Activated CD4-positive, CD25-positive, alpha-beta regulatory T cell treated with anti-CD3 and anti-CD28 coated beads, Interleukin-2, amount 50 U/mL, for 24 hours (primary cell): ENCODE measurements at regions not wholly inside any gene's neighbourhood (a gene's known extent, or its start where the extent isn't known, plus 50 kb on each side); places are given as distances from the start of the nearest gene placed in this dataset.
"Not testable (repeated sequence)": the region's sequence is repeated elsewhere in the genome, so short reads cannot be mapped to it uniquely, and the experiment has no call there.

ENCODE experiments used
- ATAC-seq, 2 donors: fragments of 150-1000 bp; cut with Tn5 transposase; one replicate each; pipeline ENCODE4 v1.10.0; 2021; ENCODE audit warnings: mild to moderate bottlenecking in 1 of 2, moderate library complexity in 1 of 2

DNA sequence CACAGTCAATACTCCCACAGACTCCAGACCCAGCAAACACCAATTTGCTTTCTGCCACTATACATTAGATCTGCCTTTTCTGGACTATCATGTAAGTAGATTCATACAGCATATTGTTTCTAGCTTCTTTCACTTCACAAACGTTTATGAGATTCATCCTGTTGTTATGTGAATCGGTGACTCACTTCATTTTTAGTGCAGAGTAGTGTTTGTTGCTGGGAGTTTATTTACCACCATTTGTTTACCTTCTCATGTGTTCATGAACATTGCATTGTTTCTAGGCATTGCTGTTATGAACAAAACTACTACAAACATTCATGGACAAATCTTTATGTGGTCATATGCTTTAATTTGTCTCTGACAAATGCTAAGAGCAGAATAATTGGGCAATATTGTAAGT is 807.8 kb upstream of the TMEM132C start:
- ATAC-seq, result no peak

DNA sequence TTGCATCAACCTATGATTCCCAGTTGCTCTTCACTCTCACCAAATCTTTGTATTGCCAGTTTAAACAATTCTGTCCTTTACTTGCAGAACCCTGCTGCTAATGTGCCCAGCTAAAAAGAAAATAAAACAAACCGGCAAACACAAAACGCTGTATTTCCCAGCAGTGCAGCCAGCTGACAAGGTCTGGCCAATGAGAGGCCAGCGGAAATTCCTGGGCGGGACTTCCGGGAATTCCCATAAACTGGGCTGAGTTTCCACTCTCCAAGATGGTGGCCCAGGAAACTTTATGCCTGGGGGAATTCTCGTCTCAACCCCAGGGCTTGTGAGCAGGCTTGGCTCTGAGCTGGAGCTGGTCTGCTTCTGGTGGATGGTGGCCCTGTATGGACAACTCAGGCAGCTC is 807.3 kb upstream of the TMEM132C start:
- ATAC-seq, result no peak

GRCh38 chr12:127463237-127463636 is 803.7 kb upstream of the TMEM132C start:
- no peak for ATAC-seq

DNA sequence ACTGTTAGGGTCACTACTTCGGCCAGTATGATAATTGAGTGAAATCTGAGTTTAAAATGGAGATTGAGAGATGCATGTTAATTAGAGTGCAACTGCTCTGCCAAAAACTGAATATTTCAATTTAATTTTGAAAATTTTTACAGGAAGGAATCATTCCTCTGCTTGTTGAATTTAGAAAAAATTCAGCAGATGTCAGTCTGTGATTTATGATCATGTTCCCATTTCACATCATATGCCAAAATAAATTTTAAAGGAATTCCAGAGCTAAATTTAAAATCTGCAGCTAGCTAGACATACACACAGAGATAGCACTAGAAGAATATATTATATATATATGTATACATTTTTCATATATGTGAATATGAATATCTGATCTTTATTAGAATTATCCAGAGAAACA is 797.6 kb upstream of the TMEM132C start:
- ATAC-seq, result no peak

- no peak for ATAC-seq
These were observed 793.2 kb upstream of the TMEM132C start for GRCh38 chr12:127473766-127474165.

- no peak for ATAC-seq
These were observed 787.7 kb upstream of the TMEM132C start for GRCh38 chr12:127479256-127479655.

DNA sequence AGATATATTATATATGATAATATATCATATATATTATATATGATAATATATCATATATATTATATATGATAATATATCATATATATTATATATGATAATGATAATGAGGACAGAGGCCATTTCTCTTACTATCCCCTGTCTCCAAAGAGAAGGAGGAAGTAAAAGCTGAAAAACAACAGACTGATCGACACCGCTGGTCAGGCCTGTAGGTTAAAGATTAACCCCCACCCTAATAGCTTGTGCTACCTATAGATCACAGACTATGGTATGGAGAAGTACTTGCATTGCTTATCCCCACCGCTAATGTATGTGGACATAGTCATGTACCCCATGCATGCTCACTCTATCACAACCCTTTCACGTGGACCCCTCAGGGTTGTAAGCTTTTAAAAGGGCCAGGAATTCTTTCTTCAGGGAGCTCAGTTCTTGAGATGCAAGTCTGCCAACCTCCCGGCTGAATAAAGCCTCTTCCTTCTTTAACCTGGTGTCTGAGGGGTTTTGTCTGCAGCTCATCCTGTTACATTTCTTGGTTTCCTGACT is 786.1 kb upstream of the TMEM132C start:
- ATAC-seq, result no peak

DNA sequence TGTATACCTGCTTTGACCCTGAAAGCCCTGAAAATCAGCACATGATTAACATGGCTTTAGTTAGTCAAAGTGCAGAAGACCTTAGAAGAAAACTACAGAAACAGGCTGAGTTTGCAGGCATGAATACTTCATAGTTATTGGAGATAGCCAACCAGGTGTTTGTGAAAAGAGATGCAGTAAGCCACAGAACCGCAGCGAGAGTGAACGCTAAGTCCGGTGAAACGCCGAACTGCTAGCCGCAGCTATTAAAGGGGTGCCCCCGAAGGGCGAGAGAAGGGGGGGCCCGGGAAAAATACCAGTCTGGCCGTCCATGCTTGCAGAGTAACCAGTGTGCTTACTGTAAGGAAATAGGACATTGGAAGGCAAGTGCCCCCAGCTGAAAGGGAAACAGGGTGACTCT is 784.0 kb upstream of the TMEM132C start:
- ATAC-seq, result no peak

- peak in 1 of 2 donors; percentile 38 for ATAC-seq
These were observed 781.4 kb upstream of the TMEM132C start for GRCh38 chr12:127485528-127485927.

- ATAC-seq, result no peak
These were observed 779.9 kb upstream of the TMEM132C start for GRCh38 chr12:127487031-127487430.

DNA sequence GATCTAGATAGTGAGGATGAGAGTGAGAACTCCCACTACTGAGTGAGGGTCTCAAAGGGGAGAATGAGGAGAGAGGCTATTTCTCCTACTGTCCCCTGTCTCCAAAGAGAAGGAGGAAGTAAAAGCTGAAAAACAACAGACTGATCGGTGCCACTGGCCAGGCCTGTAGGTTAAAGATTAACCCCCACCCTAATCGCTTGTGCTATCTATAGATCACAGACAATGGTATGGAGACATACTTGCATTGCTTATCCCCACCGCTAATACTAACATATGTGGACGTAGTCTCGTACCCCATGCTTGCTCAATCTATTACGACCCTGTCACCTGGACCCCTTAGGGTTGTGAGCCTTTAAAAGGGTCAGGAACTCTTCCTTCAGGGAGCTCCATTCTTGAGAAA is 777.9 kb upstream of the TMEM132C start:
- no peak for ATAC-seq

DNA sequence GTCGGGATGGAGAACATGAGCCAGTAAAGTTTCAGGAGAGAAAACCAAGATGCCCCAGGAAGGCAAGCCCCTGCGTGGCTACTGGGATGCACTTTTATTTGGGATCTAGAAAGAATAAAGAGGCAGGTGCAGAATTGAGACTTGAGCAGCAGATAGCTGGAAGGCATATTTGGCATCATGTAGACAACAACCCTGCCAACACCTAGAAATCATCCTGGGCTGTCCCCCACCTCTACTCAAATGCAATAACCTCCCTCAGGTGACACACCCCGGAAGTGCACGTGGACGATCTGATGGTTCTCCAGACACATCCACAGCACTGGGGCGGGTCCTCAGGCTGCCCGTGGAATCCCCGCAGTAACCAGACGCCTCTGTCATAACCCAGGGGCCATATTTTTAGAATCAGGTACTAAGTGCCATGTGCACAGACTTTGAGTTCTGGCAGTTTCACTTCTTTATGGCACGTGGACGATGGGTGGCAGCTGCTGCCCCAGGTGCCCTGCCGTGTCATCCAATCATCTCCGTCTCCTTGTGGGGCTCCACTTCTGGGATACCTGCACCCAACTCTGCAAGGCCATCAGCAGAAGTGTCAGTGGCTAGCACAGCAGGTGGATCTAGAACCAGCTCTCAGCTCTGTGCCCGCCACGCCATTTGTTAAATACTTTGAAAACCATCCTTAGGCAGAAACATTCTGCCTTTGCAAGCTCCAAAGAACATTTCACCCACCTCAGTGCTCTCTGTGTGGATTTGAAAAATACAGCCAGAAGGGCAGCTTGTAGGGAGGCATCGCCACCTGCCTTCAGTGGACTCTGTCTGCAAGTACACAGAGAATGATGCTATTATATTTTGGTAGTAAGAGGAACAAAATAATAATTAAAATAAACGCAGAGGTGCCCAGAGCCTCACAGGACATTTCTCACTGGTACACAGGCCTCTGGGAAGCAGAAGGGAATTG is 771.7 kb upstream of the TMEM132C start:
- ATAC-seq, result no peak

GRCh38 chr12:127496255-127496654 is 770.7 kb upstream of the TMEM132C start:
- ATAC-seq, result no peak

- ATAC-seq, result no peak
These were observed 766.4 kb upstream of the TMEM132C start for GRCh38 chr12:127500512-127501035.

- ATAC-seq, result no peak
These were observed 765.1 kb upstream of the TMEM132C start for GRCh38 chr12:127501916-127502315.

DNA sequence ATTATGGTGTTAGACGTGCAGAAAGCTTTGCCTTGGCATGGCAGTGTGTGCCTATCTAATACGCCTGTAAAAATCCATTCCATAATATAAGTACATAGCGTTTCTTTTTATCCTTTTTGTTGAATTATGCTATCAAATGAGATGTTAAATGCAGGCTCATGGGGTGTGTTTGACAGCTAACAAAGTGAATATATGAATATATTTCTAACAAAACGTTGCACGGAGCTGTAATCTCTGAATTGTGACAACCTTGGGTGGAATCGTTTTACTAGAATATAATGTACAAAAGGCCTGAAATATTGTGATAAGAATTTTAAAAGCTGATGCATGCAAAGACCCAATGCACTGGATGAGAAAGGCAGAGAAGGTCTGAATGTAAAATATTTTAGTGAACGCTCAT is 763.7 kb upstream of the TMEM132C start:
- no peak for ATAC-seq

DNA sequence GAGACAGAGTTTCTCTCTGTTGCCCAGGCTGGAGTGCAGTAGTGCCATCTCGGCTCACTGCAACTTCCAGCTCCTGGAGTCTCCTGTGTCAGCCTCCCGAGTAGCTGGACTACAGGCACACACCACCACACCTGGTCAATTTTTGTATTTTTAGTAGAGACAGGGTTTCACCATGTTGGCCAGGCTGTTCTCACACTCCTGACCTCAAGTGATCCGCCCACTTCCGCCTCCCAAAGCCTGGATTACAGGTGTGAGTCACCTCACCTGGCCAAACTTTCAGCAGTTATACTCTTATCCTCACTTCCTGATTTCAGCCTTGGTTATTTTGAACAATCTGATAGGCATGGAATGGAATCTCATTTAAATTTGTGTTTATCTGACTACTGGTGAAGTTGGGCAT is 763.0 kb upstream of the TMEM132C start:
- ATAC-seq, result not testable (repeated sequence)

DNA sequence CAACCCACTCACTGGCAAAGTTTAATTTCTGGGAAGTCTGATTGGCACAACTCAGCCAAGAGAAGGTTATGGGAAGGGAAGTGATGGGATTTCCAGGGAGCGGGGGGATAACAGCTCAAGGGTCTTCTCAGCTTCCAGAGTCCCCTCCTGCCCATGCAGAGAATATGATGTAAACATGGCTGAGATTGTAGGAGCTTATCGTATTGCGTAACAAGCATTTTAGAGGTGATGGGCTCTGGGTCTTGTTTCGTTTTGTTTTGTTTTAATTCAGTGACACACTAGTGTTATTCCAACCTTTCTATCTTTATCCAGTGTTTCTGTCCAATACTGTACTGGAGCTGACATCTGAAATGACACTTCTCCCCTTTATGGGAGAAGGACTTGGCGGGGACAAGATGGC is 762.1 kb upstream of the TMEM132C start:
- no peak for ATAC-seq

DNA sequence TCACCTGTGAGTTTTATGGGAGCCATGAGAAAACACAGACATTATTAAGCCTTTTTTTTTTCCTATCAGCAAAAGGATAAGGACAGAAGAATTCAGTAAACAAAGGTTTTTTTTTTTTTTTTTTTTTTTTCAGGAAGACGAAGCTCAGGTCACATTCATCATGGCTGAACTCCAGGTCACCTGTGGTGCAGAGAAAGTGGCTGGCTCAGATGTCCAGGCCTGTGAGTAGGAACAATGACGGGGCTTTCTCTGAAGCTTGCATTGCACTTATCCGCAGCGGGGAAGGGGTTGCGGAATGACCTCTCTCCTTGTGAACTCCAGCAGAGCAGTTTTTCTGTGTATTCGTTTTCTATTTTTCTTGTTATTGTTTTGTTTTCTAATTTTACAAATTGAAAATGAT is 759.6 kb upstream of the TMEM132C start:
- ATAC-seq, result no peak

- ATAC-seq, result no peak
These were observed 757.7 kb upstream of the TMEM132C start for GRCh38 chr12:127509066-127509778.

DNA sequence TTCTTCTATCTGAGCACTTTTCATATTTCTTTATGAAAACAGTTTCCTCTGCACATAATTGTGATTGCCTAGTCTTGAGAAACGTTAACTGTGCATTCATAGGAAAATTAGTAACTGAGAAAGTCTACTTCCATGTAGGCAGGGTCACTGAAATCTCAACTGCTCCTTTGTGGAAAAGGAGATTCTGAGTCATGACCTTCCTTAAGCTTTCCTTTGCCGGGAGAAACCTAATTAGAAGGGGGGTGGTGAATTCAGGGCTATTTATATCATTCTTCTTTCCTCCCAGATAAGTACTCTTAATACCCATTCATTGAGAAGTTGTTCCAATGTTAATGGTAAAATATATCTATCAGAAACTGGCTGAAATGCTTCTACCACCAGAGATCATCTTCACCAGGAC is 751.0 kb upstream of the TMEM132C start:
- no peak for ATAC-seq

DNA sequence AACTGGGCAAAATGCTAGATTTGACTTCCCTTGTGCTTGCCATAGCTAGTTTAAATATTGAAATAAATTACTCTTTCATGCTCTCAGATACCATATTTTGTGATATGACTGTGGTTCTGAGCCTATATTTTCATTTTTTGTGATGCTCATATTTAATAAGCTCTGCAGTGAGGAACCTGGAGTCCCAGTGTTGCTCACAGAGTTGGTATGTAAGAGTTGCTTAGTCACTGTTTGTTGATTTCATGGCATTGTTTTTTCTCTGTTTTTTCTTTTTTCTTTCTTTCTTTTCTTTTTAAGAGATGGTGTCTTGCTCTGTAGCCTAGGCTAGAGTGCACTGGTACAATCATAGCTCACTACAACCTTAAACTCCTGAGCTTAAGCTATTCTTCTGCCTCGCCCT is 750.5 kb upstream of the TMEM132C start:
- ATAC-seq, result no peak

GRCh38 chr12:127519779-127520178 is 747.2 kb upstream of the TMEM132C start:
- no peak for ATAC-seq

DNA sequence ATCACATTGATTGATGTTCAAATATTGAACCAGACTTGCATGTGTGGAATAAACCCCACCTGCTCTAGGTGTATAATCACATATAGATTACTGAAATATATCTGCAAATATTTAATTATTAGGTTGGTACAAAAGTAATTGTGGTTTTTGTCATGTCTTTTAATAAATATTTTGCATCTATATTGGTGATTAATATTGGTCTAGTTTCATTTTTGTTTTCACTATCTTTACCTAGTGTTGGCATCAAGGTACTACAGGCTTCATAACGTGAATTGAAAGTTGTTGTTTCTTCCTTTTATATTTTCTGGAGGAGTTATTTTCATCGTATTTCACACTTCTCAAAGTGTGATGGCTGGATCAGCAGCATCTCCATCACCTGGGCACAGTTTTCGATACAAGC is 740.0 kb upstream of the TMEM132C start:
- no peak for ATAC-seq
